Fibroblast of mammary gland (primary cell): ENCODE measurements at regions not wholly inside any gene's neighbourhood (a gene's known extent, or its start where the extent isn't known, plus 50 kb on each side); places are given as distances from the start of the nearest gene placed in this dataset.

Experiments
- DNase-seq: peaks from one replicate; pipeline ENCODE4 v3.0.0-alpha.2; 2010; ENCODE audit warnings: low read depth
- H3K4me3 ChIP-seq: 2 replicates; pipeline ENCODE4 v1.5.1; 2011; ENCODE audit warnings: low read depth, mild to moderate bottlenecking, low read length, moderate library complexity; ENCODE audit not compliant: control insufficient read depth
- CTCF ChIP-seq: conservative IDR thresholded peaks from 2 replicates; pipeline ENCODE4 v1.5.1; 2011; ENCODE audit warnings: low read depth, low read length, inconsistent platforms; ENCODE audit not compliant: control insufficient read depth, insufficient read depth

- TF ChIP-seq CTCF, result no peak
- H3K4me3 ChIP-seq, result no peak overlapping the region
- no peak for DNase-seq
Observed at GRCh38 chr17:72351884-72352346, 231.1 kb downstream of the SOX9 start.

DNA sequence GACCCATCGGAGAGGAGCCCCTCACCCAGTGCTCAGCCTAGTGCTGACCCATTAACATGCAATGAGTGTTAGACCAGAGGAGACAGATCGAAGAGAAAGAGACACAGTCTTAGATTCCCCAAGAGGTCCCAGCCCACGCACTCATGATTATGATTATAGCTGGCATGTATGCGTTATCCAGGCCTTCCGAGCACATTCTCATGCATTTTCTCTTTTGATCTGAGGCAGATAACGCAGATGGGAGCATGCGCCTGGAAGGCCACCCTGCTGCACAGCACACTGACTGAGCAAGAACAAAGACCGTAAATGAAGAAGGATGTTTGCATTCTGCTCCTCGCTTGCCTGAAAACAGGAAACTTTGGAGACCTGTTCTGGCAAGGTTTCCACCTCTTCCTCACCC, 232.7 kb downstream of the SOX9 start:
- H3K4me3 ChIP-seq, result no peak overlapping the region
- no peak for DNase-seq
- no peak for TF ChIP-seq CTCF

- no peak for TF ChIP-seq CTCF
- DNase-seq, result no peak
- H3K4me3 ChIP-seq, result no peak overlapping the region
Observed at GRCh38 chr17:72354071-72354470, 233.3 kb downstream of the SOX9 start.

GRCh38 chr17:72357764-72358365, 237.0 kb downstream of the SOX9 start:
- no peak for DNase-seq
- no peak overlapping the region for H3K4me3 ChIP-seq
- TF ChIP-seq CTCF, result no peak

DNA sequence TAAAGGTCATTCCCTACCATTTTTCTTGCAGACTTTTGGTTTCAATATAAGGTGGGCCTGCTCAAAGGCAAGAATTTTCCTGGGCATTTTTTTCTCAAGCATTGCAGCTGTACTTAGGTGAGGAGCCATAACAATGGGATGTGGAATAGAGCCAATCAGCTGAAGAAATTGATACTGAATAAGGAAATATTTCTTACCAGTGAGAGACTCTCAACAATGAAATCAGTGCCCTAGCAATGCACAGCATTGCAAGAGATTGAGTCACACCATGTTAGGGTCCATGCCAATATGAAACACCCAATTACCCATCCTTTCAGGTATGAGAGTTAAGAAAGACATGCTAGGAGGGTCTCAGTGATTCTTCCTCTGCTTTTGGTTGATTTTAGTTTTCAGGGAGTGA, 237.6 kb downstream of the SOX9 start:
- DNase-seq, result peak; percentile 56
- TF ChIP-seq CTCF, result no peak

DNA sequence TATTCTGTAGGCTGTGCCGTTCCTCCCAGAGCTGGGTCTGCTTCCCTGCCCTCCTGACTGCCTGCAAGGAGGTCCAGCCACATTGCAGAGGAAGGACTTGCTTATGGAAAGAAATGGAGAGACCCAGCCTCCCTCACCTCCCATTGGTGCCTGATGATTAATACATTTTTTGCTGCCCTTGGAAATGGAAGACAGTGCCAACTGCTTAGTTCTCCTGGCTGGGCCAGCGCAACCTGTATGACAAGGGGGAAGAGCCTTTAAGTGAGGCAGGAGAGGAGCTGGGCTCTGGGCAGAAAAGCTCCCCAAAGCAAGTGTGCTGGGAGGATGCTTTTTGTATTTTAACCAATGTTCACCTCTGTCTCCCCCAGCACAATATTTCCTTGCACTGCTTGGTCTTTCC, 238.5 kb downstream of the SOX9 start:
- TF ChIP-seq CTCF, result no peak
- no peak overlapping the region for H3K4me3 ChIP-seq
- DNase-seq, result no peak

More for the DNA sequence above, 237.6 kb downstream of the SOX9 start:
- H3K4me3 ChIP-seq, result no peak overlapping the region

DNA sequence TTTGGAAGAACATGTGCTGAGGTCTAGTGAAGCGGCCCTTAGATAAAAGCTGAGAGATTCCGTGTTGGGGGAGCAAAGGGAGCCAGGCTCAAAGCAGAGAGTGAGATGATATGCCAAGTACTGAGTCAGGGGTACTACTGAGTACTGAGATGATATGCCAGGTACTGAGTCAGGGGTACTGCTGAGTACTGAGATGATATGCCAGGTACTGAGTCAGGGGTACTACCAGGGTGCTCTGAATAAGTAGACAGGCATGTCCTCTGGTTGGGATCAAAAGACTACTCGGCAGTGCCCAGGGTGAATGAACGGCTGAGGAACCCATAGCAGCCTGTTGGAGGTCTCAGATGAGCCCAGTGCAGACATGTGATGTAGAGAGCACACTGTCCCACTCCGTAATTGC, 239.0 kb downstream of the SOX9 start:
- no peak for TF ChIP-seq CTCF

More for the DNA sequence above, 239.0 kb downstream of the SOX9 start:
- DNase-seq, result peak; percentile 38
- H3K4me3 ChIP-seq, result no peak overlapping the region
